ENCODE measurements at regions not wholly inside any gene's neighbourhood (a gene's known extent, or its start where the extent isn't known, plus 50 kb on each side); places are given as distances from the start of the nearest gene placed in this dataset.
"Not testable (repeated sequence)": the region's sequence is repeated elsewhere in the genome, so short reads cannot be mapped to it uniquely, and the experiment has no call there.

GRCh38 chr6:154638369-154638768 is 94.8 kb upstream of the SCAF8 start:
- no peak for DNase-seq

- not testable (repeated sequence) for DNase-seq
Measured at GRCh38 chr6:154639196-154639595, 94.0 kb upstream of the SCAF8 start.

- no peak for DNase-seq
Measured at GRCh38 chr6:154648188-154648887, 84.9 kb upstream of the SCAF8 start.

- DNase-seq, result no peak
Measured at GRCh38 chr6:154648888-154649205, 84.4 kb upstream of the SCAF8 start.

- DNase-seq, result no peak
Measured at GRCh38 chr6:154649721-154650120, 83.5 kb upstream of the SCAF8 start.

- DNase-seq, result no peak
Measured at GRCh38 chr6:154650351-154650750, 82.9 kb upstream of the SCAF8 start.

- no peak for DNase-seq
Measured at GRCh38 chr6:154651656-154652055, 81.6 kb upstream of the SCAF8 start.

GRCh38 chr6:154653385-154653784 is 79.8 kb upstream of the SCAF8 start:
- DNase-seq, result no peak

GRCh38 chr6:154653853-154654252 is 79.4 kb upstream of the SCAF8 start:
- DNase-seq, result no peak

- DNase-seq, result no peak
Measured at GRCh38 chr6:154656660-154657059, 76.6 kb upstream of the SCAF8 start.

GRCh38 chr6:154661768-154662167 is 71.4 kb upstream of the SCAF8 start:
- DNase-seq, result no peak

- DNase-seq, result no peak
Measured at GRCh38 chr6:154664287-154664686, 68.9 kb upstream of the SCAF8 start.

GRCh38 chr6:154668156-154668555 is 65.1 kb upstream of the SCAF8 start:
- DNase-seq, result no peak

- DNase-seq, result no peak
Measured at GRCh38 chr6:154672086-154672485, 61.1 kb upstream of the SCAF8 start.

- DNase-seq, result no peak
Measured at GRCh38 chr6:154673919-154674318, 59.3 kb upstream of the SCAF8 start.

GRCh38 chr6:154675602-154676088 is 57.6 kb upstream of the SCAF8 start:
- peak; percentile 83 to 91 for DNase-seq

- DNase-seq, result no peak
Measured at GRCh38 chr6:154682633-154683125, 50.5 kb upstream of the SCAF8 start.

Measured in activated CD4-positive, alpha-beta T cell treated with anti-CD3 and anti-CD28 coated beads for 4 hours (primary cell).